Epithelial cell of esophagus (primary cell): ENCODE measurements at regions not wholly inside any gene's neighbourhood (a gene's known extent, or its start where the extent isn't known, plus 50 kb on each side); places are given as distances from the start of the nearest gene placed in this dataset.
A peak's percentile ranks its signal among the peaks of the same experiment; 100 is the strongest.

Experiments used
- DNase-seq: peaks from one replicate; pipeline ENCODE4 v3.0.0; 2010; ENCODE audit warnings: low read depth
- H3K4me3 ChIP-seq: 2 replicates; pipeline ENCODE4 v1.5.1; 2011; ENCODE audit warnings: mild to moderate bottlenecking, low read length, control low read depth
- TF ChIP-seq, protein P1 (sequence below): IDR thresholded peaks from 2 replicates; pipeline ENCODE4 v1.5.1; 2011; ENCODE audit warnings: low read depth, mild to moderate bottlenecking, low read length, control low read depth, inconsistent platforms; ENCODE audit not compliant: insufficient read depth; ENCODE audit errors: missing control alignments

GRCh38 chr5:3833566-3833965 lies 237.9 kb downstream of the IRX1 start:
- H3K4me3 ChIP-seq = no peak overlapping the region
- TF ChIP-seq, protein P1, sequence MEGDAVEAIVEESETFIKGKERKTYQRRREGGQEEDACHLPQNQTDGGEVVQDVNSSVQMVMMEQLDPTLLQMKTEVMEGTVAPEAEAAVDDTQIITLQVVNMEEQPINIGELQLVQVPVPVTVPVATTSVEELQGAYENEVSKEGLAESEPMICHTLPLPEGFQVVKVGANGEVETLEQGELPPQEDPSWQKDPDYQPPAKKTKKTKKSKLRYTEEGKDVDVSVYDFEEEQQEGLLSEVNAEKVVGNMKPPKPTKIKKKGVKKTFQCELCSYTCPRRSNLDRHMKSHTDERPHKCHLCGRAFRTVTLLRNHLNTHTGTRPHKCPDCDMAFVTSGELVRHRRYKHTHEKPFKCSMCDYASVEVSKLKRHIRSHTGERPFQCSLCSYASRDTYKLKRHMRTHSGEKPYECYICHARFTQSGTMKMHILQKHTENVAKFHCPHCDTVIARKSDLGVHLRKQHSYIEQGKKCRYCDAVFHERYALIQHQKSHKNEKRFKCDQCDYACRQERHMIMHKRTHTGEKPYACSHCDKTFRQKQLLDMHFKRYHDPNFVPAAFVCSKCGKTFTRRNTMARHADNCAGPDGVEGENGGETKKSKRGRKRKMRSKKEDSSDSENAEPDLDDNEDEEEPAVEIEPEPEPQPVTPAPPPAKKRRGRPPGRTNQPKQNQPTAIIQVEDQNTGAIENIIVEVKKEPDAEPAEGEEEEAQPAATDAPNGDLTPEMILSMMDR = no peak
- peak; percentile 77 for DNase-seq

DNA sequence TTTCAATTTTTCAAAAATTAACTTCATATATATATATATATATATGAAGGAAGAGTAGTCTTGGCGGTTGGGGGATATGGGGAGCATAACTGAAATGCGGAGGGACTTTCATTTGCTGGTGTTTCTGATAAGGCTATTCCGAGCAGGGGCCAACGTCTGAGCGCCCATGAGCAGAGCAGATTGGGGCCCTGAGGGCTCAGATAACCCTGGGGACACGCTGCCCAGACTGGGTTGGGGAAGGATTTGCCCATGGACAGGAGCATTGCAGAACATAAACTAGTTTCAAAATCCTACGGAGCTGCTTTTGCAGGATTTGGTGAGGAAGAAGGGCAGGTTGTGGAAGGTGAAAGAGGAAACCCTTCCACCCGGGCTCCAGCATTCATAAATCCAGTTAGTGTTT lies 240.2 kb downstream of the IRX1 start:
- no peak for DNase-seq
- TF ChIP-seq, protein P1 = no peak
- no peak overlapping the region for H3K4me3 ChIP-seq

- no peak overlapping the region for H3K4me3 ChIP-seq
- peak; percentile 38 for DNase-seq
- TF ChIP-seq, protein P1 = no peak
Observed at GRCh38 chr5:3836528-3836927, 240.9 kb downstream of the IRX1 start.

GRCh38 chr5:3837506-3837905 lies 241.9 kb downstream of the IRX1 start:
- no peak overlapping the region for H3K4me3 ChIP-seq
- TF ChIP-seq, protein P1 = no peak
- DNase-seq = no peak

- no peak overlapping the region for H3K4me3 ChIP-seq
- TF ChIP-seq, protein P1 = no peak
- no peak for DNase-seq
Observed at GRCh38 chr5:3839151-3839550, 243.5 kb downstream of the IRX1 start.

- TF ChIP-seq, protein P1 = no peak
- no peak overlapping the region for H3K4me3 ChIP-seq
- no peak for DNase-seq
Observed at GRCh38 chr5:3842591-3842990, 247.0 kb downstream of the IRX1 start.

GRCh38 chr5:3843706-3844105 lies 248.1 kb downstream of the IRX1 start:
- TF ChIP-seq, protein P1 = no peak
- no peak overlapping the region for H3K4me3 ChIP-seq
- DNase-seq = peak; percentile 20
